Skin of body (tissue), 1 donor: ENCODE measurements at regions not wholly inside any gene's neighbourhood (a gene's known extent, or its start where the extent isn't known, plus 50 kb on each side); places are given as distances from the start of the nearest gene placed in this dataset.
"Not testable (repeated sequence)": the region's sequence is repeated elsewhere in the genome, so short reads cannot be mapped to it uniquely, and the experiment has no call there.

Experiments used
- DNase-seq: peaks from one replicate; lab custom pipeline; 2025; lab: John Stamatoyannopoulos, UW

GRCh38 chr10:22875581-22875980, 52.3 kb upstream of the ARMC3 start:
- no peak for DNase-seq

DNA sequence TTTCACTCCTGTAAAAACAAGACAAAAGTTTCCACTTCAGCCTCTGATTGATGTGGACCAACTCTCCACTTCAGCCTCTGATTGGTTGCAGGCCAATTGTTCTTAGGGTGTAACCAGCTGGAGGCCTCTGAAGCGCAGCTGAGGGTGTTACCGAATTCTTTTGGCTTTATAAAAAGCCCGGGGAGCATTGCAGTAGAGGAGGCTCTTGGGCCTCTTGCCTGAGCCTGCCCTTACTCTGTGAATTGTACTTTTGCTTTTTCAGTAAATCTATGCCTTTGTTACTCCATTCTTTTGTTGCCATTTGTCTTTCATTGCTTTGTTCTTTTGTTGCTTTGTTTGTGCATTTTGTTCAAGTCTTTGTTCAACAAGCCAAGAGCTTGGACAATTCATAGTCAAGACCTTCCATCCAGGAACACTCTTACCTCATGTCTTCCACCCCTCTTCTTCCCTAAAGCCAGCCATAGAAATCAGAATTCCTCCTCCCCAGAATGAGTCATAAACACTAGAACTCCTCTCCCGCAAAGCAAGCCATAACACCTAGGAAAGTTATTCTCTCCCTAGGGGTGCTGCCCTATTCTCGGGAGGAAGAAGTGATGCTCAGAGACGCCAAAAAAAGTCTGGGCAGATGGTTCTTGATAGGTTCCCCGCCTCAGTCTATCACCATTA, 53.5 kb upstream of the ARMC3 start:
- DNase-seq: no peak

DNA sequence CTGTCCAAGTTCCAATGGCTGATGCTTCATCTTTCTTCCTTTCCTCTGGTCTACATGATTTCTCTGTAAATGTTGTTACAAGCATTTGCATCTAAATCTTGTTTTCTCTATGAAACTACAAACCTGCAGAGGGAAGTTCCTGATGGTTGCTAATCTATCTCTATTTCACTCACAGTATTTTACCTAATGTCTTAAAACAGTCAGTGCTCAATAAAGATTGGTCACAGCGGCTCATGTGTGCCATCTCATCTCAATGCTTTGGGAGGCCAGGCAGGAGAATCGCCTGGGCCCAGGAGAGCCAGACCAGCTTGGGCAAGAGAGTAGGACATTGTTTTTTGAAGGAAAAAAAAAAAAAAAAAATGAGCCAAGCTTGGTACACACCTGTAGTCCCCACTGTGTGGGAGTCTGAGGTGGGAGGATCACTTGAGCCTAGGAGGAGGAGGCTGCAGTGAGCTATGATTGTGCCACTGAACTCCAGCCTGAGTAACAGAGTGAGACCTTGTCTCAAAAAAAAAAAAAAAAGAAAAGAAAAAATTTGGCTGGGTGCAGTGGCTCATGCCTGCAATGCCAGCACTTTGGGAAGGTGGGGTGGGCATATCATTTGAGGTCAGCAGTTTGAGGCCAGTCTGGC, 71.3 kb upstream of the ARMC3 start:
- no peak for DNase-seq

DNA sequence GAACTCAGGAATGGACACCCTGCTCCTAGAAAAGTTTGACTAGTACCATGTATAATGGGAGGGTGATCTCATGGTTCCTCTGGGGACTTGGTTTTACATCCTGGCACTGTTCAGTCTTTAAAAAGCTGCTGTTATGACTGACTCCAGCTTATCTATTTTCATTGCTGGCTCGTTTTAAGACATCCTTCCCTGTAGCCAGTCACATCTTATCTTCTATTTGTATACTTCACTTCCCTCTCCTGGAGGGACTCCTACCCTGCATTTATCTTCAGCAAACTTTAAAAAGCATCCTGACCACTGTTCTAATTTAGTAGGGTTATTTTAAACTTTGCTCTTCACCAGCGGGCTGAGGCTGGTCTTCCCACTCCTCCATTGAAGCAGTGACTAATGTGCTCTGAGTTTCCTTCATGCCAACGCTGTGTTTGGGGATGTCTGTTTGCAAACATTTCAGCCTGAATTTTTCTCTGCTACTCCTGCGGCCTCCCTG, 72.9 kb upstream of the ARMC3 start:
- DNase-seq: no peak

- DNase-seq: no peak
These were observed 73.9 kb upstream of the ARMC3 start for GRCh38 chr10:22853906-22854447.

DNA sequence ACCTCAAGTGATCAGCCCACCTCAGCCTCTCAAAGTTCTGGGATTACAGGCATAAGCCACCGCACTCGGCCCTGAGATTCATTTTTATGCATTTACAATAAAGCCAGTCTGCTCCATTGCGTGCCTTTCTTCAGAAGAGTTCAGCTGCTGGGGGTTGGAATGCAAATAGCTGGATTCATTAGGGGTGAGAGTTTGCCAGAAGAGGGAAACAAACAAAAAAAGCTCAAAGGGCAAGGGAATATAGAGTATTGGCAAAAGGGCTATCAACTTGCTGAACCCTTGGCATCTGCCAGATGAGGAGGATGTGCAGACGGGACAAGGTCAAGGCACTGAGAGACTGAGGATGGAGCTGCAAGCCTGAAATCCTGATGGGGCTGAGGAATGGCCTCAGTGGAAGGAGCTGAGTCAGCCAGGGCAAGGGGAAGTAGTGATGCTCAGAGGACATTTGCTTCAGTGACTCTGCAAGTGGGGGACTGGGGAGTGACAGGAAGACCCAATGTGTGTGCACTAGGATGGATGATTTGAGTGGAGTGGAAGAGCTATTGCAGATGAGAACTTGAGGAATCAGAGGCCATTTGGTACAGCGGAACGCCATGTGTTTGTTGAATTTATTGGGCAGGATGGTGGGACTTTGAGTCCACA, 75.0 kb upstream of the ARMC3 start:
- no peak for DNase-seq

DNA sequence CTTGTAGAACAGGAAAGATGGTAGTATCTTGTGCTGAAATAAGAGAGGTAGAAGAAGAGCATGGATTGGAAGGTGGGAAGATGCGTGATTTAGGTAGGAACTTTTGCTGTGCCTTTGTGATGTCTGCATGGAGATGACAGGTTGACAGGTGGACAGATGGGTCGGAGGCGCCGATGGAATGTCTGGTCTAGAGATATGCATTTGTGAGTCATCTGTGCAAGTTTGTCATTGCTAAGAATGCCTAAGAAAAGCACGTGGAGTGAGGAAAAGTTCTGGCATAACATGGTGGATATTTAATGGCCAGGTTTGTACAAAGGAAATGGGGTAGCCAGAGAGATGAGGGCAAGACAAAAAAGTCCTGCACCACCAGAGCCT, 76.0 kb upstream of the ARMC3 start:
- no peak for DNase-seq

- DNase-seq: no peak
These were observed 77.3 kb upstream of the ARMC3 start for GRCh38 chr10:22850541-22850940.

DNA sequence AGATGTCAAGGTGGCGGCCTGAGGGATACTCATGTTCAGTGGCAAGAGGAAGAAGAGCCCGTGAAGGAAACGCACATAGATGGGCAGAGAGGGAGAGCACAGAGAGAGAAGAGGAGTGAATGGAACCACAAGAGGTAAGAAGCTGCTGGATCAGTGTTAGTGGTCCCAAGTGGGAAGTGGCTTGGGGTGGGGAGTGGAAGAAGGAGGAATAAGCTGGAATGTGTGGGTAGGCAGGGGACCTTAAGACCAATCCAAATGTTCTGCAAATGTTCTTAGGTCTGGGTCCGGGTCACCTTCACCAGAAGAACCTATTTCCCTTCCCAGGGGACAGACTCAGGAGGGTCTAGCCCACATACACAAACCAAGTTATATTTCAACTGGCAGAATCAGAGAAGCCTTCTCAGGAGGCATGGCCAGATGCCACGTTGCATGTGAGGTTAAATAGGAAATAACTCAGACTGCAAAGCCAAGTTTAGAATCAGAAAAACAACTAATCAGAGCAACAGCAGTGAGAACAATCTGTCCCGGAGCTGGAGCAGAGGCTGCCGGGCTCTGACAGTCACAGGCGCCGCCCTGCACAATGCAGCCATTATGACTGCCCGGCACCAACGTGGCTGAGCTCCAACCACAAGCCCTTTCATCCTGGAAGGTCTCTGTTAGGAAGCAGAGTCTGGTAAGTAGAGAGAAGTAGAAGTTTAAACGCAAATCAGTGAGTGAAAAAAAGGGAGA, 78.6 kb upstream of the ARMC3 start:
- DNase-seq: peak; percentile 6

GRCh38 chr10:22848509-22848908, 79.3 kb upstream of the ARMC3 start:
- no peak for DNase-seq

GRCh38 chr10:22846294-22846693, 81.6 kb upstream of the ARMC3 start:
- no peak for DNase-seq

- no peak for DNase-seq
These were observed 88.2 kb upstream of the ARMC3 start for GRCh38 chr10:22839639-22840038.

- no peak for DNase-seq
These were observed 90.1 kb upstream of the ARMC3 start for GRCh38 chr10:22837771-22838170.

GRCh38 chr10:22837351-22837750, 90.5 kb upstream of the ARMC3 start:
- no peak for DNase-seq

DNA sequence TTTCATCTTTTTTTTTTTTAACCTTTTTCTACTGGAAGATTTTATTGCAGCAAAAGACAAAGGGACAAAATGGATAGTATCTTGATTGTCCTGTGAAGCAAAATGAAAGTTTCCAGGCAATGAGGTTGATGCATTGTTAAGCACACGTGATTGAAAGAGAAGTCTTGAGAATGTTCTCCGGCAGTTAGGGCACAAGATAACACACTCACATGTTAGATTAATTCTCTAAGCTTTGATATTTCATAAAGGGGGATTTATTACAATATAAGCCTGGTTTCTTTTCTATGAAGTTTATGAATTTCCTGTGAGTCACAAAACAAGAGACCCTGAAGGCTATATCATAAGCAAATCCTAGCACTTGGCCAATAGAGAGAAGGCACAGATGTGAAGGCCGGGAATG, 93.4 kb upstream of the ARMC3 start:
- no peak for DNase-seq

- DNase-seq: no peak
These were observed 94.1 kb upstream of the ARMC3 start for GRCh38 chr10:22833781-22834180.

- no peak for DNase-seq
These were observed 94.5 kb upstream of the ARMC3 start for GRCh38 chr10:22833353-22833752.

- DNase-seq: no peak
These were observed 95.0 kb upstream of the ARMC3 start for GRCh38 chr10:22832851-22833250.

DNA sequence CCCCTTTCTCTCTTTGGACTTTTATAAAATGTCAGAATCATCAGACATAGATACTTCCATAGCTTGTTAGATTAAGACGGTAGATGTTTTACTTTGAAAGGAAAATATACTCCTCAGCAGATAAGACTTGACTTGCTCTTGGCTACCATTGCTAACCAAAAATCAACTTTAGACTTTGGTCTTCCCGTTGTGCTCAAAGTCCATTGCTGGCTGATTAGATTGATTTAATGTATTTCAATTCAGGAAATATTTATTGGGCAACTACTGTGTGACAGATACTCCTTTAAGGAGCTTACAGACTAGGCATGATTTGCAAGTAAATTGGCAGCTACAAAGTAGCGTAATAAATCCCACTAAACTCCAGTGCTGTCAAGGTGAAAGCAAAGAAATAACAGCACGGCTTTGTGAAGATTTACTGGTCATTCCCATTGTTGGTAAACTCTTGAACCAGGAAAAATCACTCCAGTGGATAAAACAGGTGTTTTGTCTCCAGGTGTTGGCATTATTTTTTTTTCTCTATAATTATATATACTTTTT, 95.7 kb upstream of the ARMC3 start:
- no peak for DNase-seq

GRCh38 chr10:22831586-22831985, 96.3 kb upstream of the ARMC3 start:
- no peak for DNase-seq

- not testable (repeated sequence) for DNase-seq
These were observed 99.1 kb upstream of the ARMC3 start for GRCh38 chr10:22828712-22829111.

- no peak for DNase-seq
These were observed 102.0 kb upstream of the ARMC3 start for GRCh38 chr10:22825841-22826240.
